Chondrocyte (in vitro differentiated cells): ENCODE measurements at regions not wholly inside any gene's neighbourhood (a gene's known extent, or its start where the extent isn't known, plus 50 kb on each side); places are given as distances from the start of the nearest gene placed in this dataset.
A peak's percentile ranks its signal among the peaks of the same experiment; 100 is the strongest.

Experiments
- DNase-seq: peaks from one replicate; pipeline ENCODE4 v3.0.0; 2021; ENCODE audit warnings: mixed read lengths, low spot score
- H3K27ac Mint-ChIP-seq: one replicate; pipeline ENCODE4 v1.8.0; 2021; ENCODE audit warnings: mild to moderate bottlenecking, moderate library complexity, mixed read lengths; ENCODE audit not compliant: unreplicated experiment
- H3K27me3 Mint-ChIP-seq: 2 replicates; pipeline ENCODE4 v1.8.0; 2021; ENCODE audit warnings: low read depth, mixed read lengths
- H3K36me3 Mint-ChIP-seq: 2 replicates; pipeline ENCODE4 v1.8.0; 2021; ENCODE audit warnings: low read depth, mixed read lengths
- H3K4me1 Mint-ChIP-seq: 2 replicates; pipeline ENCODE4 v1.8.0; 2021; ENCODE audit warnings: low read depth, mild to moderate bottlenecking, mixed read lengths
- H3K4me3 Mint-ChIP-seq: one replicate; pipeline ENCODE4 v1.8.0; 2021; ENCODE audit warnings: mild to moderate bottlenecking, moderate library complexity, mixed read lengths; ENCODE audit not compliant: unreplicated experiment
- H3K9me3 Mint-ChIP-seq: 2 replicates; pipeline ENCODE4 v1.8.0; 2021; ENCODE audit warnings: low read depth, mixed read lengths
- CTCF ChIP-seq: fragments of 200-600 bp; sonication (generic); IDR thresholded peaks from 2 replicates; pipeline ENCODE4 v1.5.0; 2021; ENCODE audit warnings: antibody characterized with exemption, mild to moderate bottlenecking, moderate library complexity

GRCh38 chr12:94706250-94706661 lies 55.9 kb upstream of the TMCC3 start:
- Mint-ChIP-seq H3K9me3 (no peaks in the 10 kb centered on the region), H3K4me3 (no peak overlapping the region), H3K36me3 (no peaks in the 10 kb centered on the region), H3K4me1 (peaks cover 29% of the 10 kb centered on the region), H3K27me3 (peaks cover 3% of the 10 kb centered on the region), H3K27ac (no peak overlapping the region)
- no peak for TF ChIP-seq CTCF
- DNase-seq: no peak

- H3K36me3 Mint-ChIP-seq: no peaks in the 10 kb centered on the region
- DNase-seq: no peak
- H3K4me1 Mint-ChIP-seq: peaks cover 29% of the 10 kb centered on the region
- TF ChIP-seq CTCF: no peak
- H3K4me3 Mint-ChIP-seq: no peak overlapping the region
- H3K27me3 Mint-ChIP-seq: peaks cover 3% of the 10 kb centered on the region
- no peak overlapping the region for H3K27ac Mint-ChIP-seq
- no peaks in the 10 kb centered on the region for H3K9me3 Mint-ChIP-seq
Observed at GRCh38 chr12:94705676-94706075, 55.3 kb upstream of the TMCC3 start.

- peak overlapping the region; percentile 72 for H3K27ac Mint-ChIP-seq
- no peaks in the 10 kb centered on the region for H3K36me3 Mint-ChIP-seq
- no peak for DNase-seq
- peaks cover 3% of the 10 kb centered on the region for H3K27me3 Mint-ChIP-seq
- TF ChIP-seq CTCF: no peak
- no peak overlapping the region for H3K4me3 Mint-ChIP-seq
- no peaks in the 10 kb centered on the region for H3K9me3 Mint-ChIP-seq
- H3K4me1 Mint-ChIP-seq: peaks cover 29% of the 10 kb centered on the region
Observed at GRCh38 chr12:94704452-94705306, 54.3 kb upstream of the TMCC3 start.

GRCh38 chr12:94702696-94703095 lies 52.3 kb upstream of the TMCC3 start:
- H3K27me3 Mint-ChIP-seq: peaks cover 1% of the 10 kb centered on the region
- TF ChIP-seq CTCF: no peak
- H3K27ac Mint-ChIP-seq: no peak overlapping the region
- peaks cover 29% of the 10 kb centered on the region for H3K4me1 Mint-ChIP-seq
- H3K9me3 Mint-ChIP-seq: no peaks in the 10 kb centered on the region
- H3K36me3 Mint-ChIP-seq: no peaks in the 10 kb centered on the region
- DNase-seq: no peak
- no peak overlapping the region for H3K4me3 Mint-ChIP-seq

DNA sequence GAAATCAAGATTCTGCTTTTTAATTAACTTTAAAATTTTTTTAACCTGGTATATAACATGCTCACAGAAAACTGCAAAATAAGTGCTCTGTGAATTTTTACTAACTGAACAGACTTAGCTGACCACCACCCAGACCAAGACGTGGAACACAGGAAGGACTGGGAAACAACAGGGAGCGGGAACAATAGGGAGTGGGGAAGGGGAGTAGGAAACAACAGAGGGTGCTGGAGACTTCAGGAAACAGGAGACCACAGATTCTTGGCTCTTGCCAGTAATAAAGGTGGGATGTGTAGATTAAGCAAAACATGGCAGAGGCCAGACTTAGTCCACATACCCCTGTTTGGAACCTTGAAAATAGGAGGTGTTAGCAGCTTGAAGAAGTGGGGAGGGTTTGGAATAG lies 51.4 kb upstream of the TMCC3 start:
- DNase-seq: no peak
- no peak for TF ChIP-seq CTCF
- Mint-ChIP-seq H3K4me3 (no peak overlapping the region), H3K36me3 (no peaks in the 10 kb centered on the region), H3K4me1 (peaks cover 26% of the 10 kb centered on the region), H3K9me3 (no peaks in the 10 kb centered on the region), H3K27ac (no peak overlapping the region), H3K27me3 (peaks cover 1% of the 10 kb centered on the region)
